Breast epithelium (tissue), 3 donors: ENCODE measurements at regions not wholly inside any gene's neighbourhood (a gene's known extent, or its start where the extent isn't known, plus 50 kb on each side); places are given as distances from the start of the nearest gene placed in this dataset.

Experiments used
- CTCF ChIP-seq, 3 donors: fragments of 450-650 bp; IDR thresholded peaks; one replicate each; pipeline ENCODE4 v1.5.1; 2016 to 2017; ENCODE audit warnings: antibody characterized with exemption in 3 of 3, mild to moderate bottlenecking in 3 of 3, moderate library complexity in 3 of 3
- POLR2A ChIP-seq: fragments of 450-650 bp; IDR thresholded peaks from one replicate; pipeline ENCODE4 v1.6.1; 2016; ENCODE audit warnings: antibody characterized with exemption, mild to moderate bottlenecking, moderate library complexity
- POLR2AphosphoS5 ChIP-seq, 3 donors: sonication (generic); formaldehyde crosslinking; IDR thresholded peaks; one replicate each; pipeline ENCODE4 v1.6.1; 2017; ENCODE audit warnings: antibody characterized with exemption in 3 of 3

- TF ChIP-seq POLR2A, result no peak
- no peak for TF ChIP-seq CTCF (IDR thresholded peaks at IDR 0.05)
- TF ChIP-seq POLR2AphosphoS5 (IDR thresholded peaks at IDR 0.05), result no peak
These were observed 69.8 kb upstream of the WIPF1 start for GRCh38 chr2:174667250-174667860.
